Limb (tissue), 2 donors: ENCODE measurements at regions not wholly inside any gene's neighbourhood (a gene's known extent, or its start where the extent isn't known, plus 50 kb on each side); places are given as distances from the start of the nearest gene placed in this dataset.
"Not testable (repeated sequence)": the region's sequence is repeated elsewhere in the genome, so short reads cannot be mapped to it uniquely, and the experiment has no call there.

Source experiments
- DNase-seq, 2 donors: peaks; one replicate each; pipeline ENCODE4 v3.0.0-alpha.2; 2016; ENCODE audit errors: extremely low spot score in 2 of 2

DNA sequence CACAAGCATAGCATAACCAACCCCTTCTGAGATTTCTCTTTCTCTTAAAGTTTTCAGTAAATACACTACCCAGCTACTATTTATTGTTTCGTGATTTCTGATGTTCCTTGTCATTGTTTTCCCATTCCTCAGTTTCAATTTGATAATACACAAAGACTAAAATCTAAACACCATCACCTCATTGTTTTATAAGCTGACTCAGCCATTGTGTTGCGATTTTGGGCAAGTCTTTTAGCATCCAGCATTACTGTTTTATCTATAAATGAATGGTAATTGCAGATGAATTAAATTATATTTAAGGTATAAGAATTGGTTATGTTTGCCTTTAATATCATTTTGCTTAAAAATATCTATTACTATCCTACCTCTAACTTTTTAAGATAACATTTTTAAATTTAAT is 1308.5 kb downstream of the PLA2G4A start:
- no peak for DNase-seq

- DNase-seq = no peak
Measured at GRCh38 chr1:188140958-188141357, 1312.2 kb downstream of the PLA2G4A start.

GRCh38 chr1:188154196-188154595 is 1325.4 kb downstream of the PLA2G4A start:
- no peak for DNase-seq

GRCh38 chr1:188154761-188155160 is 1326.0 kb downstream of the PLA2G4A start:
- DNase-seq = peak in 1 of 2 donors; percentile 13

GRCh38 chr1:188155261-188155660 is 1326.5 kb downstream of the PLA2G4A start:
- DNase-seq = peak in 1 of 2 donors; percentile 26

DNA sequence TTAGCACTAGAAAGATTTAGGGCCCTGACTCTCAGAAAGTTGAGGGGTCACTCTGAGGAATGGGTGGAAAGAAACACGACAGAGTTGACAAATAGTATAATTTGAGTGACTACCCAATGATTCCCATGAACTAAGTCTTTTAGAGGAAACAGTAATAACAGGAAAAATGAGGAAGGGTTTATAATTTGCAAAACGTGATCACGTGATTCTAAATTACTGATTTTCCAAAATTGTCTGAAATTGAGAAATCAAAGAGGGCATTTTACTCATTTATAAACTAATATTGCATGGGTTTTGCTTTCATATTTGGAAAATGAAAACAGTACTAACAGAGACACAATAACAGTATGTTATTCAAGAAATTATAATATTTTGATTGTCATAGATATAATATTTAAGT is 1335.7 kb downstream of the PLA2G4A start:
- DNase-seq = no peak

GRCh38 chr1:188166654-188167053 is 1337.9 kb downstream of the PLA2G4A start:
- no peak for DNase-seq

GRCh38 chr1:188169971-188170370 is 1341.2 kb downstream of the PLA2G4A start:
- DNase-seq = no peak

GRCh38 chr1:188170411-188170810 is 1341.7 kb downstream of the PLA2G4A start:
- no peak for DNase-seq

DNA sequence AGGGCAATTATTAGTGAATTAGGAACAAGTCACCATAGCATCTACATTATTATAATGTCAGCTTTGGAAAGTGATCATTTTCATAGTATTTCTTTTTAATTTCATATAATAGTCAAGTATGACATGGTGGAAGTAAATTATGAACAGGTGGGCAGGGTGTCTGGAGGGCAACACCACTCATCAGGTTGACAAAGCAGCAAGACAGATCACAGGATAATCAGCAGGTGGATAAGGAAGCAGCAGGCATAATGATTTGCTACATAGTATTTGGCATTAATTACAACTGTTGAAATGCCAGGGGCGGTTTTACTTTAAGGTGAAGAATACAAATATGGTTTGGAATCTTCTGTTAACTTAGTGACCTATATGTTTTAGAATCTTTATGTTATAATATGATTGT is 1342.2 kb downstream of the PLA2G4A start:
- DNase-seq = no peak

GRCh38 chr1:188182063-188182462 is 1353.3 kb downstream of the PLA2G4A start:
- not testable (repeated sequence) for DNase-seq

GRCh38 chr1:188188317-188188716 is 1359.6 kb downstream of the PLA2G4A start:
- no peak for DNase-seq

DNA sequence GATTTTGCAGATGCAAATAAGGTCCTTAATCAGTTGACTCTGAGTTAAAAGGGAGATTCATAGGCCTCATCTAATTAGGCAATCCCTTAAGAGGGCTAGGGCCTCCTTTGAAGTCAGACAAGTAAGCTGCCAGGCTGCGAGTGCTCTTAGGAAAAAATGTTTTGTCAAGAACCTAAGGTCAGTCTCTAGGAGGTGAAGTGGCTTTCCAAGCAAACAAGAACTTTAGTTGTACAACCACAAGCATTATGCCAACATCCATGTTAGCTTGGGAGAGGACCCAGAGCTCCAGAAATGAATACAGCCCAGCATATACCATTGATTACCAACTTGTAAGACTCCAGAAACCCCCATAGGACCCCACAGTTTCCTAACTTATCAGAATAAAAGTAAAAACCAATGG is 1366.2 kb downstream of the PLA2G4A start:
- no peak for DNase-seq

GRCh38 chr1:188218289-188218688 is 1389.5 kb downstream of the PLA2G4A start:
- DNase-seq = no peak

DNA sequence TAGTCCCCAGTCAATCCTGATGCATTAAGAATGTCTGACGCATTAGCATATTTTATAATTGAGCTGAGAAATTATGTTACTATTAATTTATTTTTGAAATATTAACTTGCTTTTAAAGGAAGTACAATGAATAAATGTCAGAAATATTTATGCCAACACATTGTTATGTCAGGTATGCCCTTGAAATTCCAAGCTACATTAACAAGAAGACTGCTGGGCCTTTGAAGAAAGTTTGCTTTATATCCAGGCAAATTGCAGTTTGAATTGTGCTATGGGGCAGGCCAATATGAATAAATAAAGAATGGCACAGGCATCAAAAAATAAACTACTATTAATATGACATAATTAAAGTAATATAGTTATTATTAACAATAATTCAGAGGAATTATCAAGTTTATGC is 1391.3 kb downstream of the PLA2G4A start:
- no peak for DNase-seq

DNA sequence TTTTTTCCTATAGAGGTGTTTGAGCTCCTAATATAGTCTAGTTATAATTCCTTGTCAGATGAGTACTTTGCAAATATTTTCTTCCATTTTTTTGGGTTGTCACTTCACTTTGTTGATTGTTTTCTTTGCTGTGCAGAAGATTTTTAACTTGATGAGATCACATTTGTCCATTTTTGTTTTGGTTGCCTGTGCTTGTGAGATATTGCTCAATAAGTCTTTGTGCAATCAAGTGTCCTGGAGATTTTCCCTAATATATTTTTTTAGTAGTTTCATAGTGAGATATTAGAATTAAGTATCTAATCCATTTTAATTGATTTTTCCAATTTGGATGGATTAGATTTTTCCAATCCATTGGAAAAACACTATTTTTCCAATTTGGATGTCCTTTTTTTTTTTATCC is 1395.5 kb downstream of the PLA2G4A start:
- DNase-seq = no peak

- no peak for DNase-seq
Measured at GRCh38 chr1:188225975-188226374, 1397.2 kb downstream of the PLA2G4A start.

DNA sequence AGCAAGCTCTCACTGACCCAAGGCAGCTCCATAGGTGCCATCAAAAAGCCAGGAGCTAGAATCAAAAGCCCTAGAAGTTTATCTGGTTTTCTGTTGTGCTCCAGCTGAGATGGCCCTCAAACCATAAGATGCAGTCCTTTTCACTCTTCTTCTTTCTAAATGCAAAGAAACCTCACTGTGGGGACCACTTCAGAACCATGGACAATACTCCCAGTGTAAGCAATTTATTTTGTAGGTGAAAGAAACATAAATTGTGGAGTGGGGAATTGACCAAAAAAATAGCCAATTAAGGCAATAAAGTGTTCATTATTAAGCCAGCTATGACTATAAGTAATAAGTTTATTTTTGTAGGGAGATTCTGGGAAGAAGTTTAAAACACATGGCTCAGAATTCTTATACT is 1399.9 kb downstream of the PLA2G4A start:
- DNase-seq = no peak

- no peak for DNase-seq
Measured at GRCh38 chr1:188237573-188238348, 1409.0 kb downstream of the PLA2G4A start.

DNA sequence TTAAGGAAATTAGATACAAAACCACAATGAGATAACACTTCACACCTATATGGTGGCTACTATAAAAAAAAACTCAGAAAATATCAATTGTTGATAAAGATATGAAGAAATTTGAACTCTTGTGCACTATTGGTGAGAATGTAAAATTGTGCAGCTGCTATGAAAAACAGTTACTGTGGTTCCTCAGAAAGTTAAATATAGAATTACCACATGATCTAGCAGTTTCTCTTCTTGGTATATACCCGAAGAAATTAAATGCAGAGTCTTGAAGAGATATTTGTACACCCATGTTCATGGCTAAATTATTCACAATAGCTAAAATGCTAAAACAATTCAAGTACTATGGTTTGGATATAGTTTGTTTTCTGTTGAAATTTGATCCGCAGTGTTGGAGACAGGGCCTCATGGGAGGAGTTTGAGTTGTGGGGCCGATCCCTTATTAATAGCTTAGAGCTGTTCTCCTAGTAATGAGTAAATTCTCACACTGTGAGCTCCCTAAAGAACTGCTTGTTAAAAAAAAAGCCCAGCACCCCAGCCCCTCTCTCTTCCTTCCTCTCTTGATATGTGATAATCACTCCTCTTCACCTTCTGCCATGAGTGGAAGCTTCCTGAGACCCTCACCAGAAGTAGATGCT is 1412.1 kb downstream of the PLA2G4A start:
- DNase-seq = no peak

GRCh38 chr1:188241629-188242028 is 1412.9 kb downstream of the PLA2G4A start:
- DNase-seq = no peak

- no peak for DNase-seq
Measured at GRCh38 chr1:188243456-188243855, 1414.7 kb downstream of the PLA2G4A start.

GRCh38 chr1:188244681-188245080 is 1415.9 kb downstream of the PLA2G4A start:
- no peak for DNase-seq
